ENCODE measurements at regions not wholly inside any gene's neighbourhood (a gene's known extent, or its start where the extent isn't known, plus 50 kb on each side); places are given as distances from the start of the nearest gene placed in this dataset.

DNA sequence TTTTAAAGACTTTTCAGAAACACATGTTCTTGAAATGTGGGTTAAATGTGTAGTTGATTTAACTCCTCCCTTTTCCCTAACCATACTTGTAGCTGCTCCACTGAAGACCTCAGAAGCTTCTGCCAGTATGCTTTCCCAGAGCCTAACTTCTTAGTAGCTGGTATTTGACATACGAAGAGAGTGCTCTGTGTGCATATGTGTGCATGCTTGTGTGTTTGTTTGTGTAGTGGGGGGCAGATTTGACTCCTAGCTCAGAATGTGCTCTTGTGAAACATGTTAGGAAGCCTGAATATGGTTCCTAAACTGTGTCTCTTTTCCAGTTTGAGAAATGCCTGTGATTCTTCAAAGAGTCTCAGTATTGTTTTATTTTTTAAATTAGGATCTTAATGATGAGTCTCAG lies 420.4 kb downstream of the PCNX1 start:
- intact Hi-C loops (cut with DNase I; ENCODE audit: low total_unique reads), result loop anchor here (10.0 kb wide), 1 partner anchor 397 kb away; no protein-coding TSS in a partner anchor

DNA sequence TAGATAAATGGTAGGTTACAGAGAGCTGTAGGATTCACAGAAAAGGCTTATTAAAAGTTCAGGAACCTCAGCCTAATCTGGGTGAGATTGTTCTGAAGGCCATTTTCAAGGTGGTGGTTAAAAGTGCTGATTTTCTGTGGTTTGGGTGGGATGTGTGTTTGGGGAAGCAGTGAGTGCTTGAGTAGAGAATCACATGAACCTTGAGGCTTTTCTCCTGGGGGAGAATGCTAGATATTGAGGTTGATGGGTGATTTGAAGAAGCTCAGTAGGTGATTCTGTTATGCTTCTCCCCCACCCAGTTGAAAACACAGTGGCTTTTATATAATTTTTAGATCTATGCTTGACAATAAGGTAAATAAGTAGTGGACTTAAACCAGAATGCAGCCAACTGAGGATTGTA lies 420.9 kb downstream of the PCNX1 start:
- intact Hi-C loops (cut with DNase I; ENCODE audit: low total_unique reads), result loop anchor here (10.0 kb wide), 1 partner anchor 397 kb away; no protein-coding TSS in a partner anchor
- DNase-seq (ENCODE audit: low spot score in 2 of 2), result no peak
- H3K4me3 ChIP-seq (ENCODE audit: low read depth, poor library complexity, severe bottlenecking), result no peak overlapping the region
- TF ChIP-seq POLR2A (IDR thresholded peaks at IDR 0.05), result no peak
- TF ChIP-seq, protein P1, sequence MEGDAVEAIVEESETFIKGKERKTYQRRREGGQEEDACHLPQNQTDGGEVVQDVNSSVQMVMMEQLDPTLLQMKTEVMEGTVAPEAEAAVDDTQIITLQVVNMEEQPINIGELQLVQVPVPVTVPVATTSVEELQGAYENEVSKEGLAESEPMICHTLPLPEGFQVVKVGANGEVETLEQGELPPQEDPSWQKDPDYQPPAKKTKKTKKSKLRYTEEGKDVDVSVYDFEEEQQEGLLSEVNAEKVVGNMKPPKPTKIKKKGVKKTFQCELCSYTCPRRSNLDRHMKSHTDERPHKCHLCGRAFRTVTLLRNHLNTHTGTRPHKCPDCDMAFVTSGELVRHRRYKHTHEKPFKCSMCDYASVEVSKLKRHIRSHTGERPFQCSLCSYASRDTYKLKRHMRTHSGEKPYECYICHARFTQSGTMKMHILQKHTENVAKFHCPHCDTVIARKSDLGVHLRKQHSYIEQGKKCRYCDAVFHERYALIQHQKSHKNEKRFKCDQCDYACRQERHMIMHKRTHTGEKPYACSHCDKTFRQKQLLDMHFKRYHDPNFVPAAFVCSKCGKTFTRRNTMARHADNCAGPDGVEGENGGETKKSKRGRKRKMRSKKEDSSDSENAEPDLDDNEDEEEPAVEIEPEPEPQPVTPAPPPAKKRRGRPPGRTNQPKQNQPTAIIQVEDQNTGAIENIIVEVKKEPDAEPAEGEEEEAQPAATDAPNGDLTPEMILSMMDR (IDR thresholded peaks at IDR 0.05), result no peak

More for the DNA sequence above, 420.4 kb downstream of the PCNX1 start:
- DNase-seq (ENCODE audit: low spot score in 2 of 2), result no peak
- 77 to 91% methylated on average over 1 of the region's 1 CpG for WGBS, 2 donors
- H3K4me3 ChIP-seq (ENCODE audit: low read depth, poor library complexity, severe bottlenecking), result no peak overlapping the region
- TF ChIP-seq, protein P1 (IDR thresholded peaks at IDR 0.05), result no peak
- TF ChIP-seq POLR2A (IDR thresholded peaks at IDR 0.05), result no peak

DNA sequence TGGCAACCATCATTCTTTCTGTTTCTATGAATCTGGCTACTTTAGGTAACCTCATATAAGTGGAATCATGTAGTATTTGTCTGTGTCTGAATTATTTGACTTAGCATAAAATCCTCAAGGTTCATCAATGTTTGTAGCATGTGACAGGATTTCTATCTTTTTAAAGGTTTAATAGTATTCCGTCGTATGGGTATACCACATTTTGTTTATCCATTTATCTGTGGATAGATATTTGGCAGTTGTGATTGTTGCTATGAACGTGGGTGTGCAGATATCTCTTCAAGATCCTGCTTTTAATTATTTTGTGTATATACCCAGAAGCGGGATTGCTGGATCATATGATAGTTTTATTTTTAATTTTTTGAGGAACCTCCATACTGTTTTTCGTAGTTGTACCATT lies 421.7 kb downstream of the PCNX1 start:
- TF ChIP-seq, protein P1 (IDR thresholded peaks at IDR 0.05), result no peak
- no peak for TF ChIP-seq POLR2A (IDR thresholded peaks at IDR 0.05)
- 95 to 96% methylated on average over 5 of the region's 5 CpGs for WGBS, 2 donors
- intact Hi-C loops (cut with DNase I; ENCODE audit: low total_unique reads), result loop anchor here (10.0 kb wide), 1 partner anchor 396 kb away; no protein-coding TSS in a partner anchor
- DNase-seq (ENCODE audit: low spot score in 2 of 2), result no peak
- H3K4me3 ChIP-seq (ENCODE audit: low read depth, poor library complexity, severe bottlenecking), result no peak overlapping the region

DNA sequence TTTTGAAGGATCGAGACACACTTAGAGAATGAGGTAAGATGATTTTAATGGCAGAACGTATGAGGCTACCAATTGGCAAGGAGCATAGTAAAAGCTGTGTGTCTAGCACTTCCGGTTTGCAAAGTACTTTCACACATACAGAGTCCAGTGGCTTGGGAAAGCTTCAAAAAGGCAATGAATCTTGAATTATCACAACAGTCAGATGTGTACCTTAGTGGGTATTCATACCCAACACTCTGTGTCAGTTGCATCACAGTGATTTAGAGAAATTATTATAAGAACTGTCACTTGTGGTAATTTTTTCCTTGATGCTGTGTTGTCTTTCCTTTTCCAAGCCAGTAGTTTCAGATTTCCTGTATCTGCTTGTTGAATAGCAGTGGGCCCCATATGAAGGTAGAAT lies 424.1 kb downstream of the PCNX1 start:
- no peak overlapping the region for H3K4me3 ChIP-seq (ENCODE audit: low read depth, poor library complexity, severe bottlenecking)
- no peak for DNase-seq (ENCODE audit: low spot score in 2 of 2)
- intact Hi-C loops (cut with DNase I; ENCODE audit: low total_unique reads), result no loop called here
- TF ChIP-seq, protein P1 (IDR thresholded peaks at IDR 0.05), result no peak
- no peak for TF ChIP-seq POLR2A (IDR thresholded peaks at IDR 0.05)
- 53 to 56% methylated on average over 3 of the region's 3 CpGs for WGBS, 2 donors

DNA sequence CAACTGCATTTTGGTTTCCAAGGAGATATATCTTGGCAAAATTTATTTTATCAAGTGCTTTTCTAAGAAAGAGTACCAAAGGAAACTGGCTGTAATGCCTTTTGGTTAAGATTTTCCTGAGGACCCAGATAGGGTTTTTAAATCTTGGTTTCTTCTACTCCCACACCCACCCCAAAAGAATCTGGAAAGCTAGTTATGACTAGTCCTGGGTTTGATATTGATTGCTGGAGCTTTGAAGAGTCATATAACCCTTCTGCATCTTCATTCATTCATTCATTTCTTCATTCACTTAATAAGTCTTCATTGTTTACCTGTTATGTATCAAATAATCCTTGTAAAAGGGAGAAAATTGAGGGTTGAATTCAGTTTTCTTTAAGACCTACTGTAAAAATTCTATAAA lies 425.2 kb downstream of the PCNX1 start:
- no peak for DNase-seq (ENCODE audit: low spot score in 2 of 2)
- intact Hi-C loops (cut with DNase I; ENCODE audit: low total_unique reads), result no loop called here
- H3K4me3 ChIP-seq (ENCODE audit: low read depth, poor library complexity, severe bottlenecking), result no peak overlapping the region
- TF ChIP-seq POLR2A (IDR thresholded peaks at IDR 0.05), result no peak
- TF ChIP-seq, protein P1 (IDR thresholded peaks at IDR 0.05), result no peak

DNA sequence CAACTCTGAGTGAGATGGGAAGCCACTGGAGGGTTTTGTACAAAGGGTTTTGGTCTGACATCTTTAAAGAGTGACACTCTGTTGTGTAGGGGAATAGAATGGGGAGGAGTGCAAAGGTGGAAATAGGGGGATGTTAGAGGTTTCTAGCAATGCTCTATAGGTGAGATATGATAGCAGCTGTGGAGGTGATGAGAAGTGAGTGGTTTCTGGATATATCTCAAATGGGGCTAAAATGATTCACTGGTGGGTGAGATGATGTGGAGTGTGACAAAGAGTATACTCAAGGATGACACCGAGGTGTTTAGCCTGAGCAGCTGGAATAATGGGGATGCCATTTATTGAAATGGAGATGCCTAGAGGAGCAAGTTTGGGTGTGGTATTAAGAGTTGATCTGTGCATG lies 426.4 kb downstream of the PCNX1 start:
- DNase-seq (ENCODE audit: low spot score in 2 of 2), result no peak
- WGBS, 2 donors, result 85 to 92% methylated on average over 1 of the region's 1 CpG
- no peak overlapping the region for H3K4me3 ChIP-seq (ENCODE audit: low read depth, poor library complexity, severe bottlenecking)
- intact Hi-C loops (cut with DNase I; ENCODE audit: low total_unique reads), result no loop called here
- TF ChIP-seq, protein P1 (IDR thresholded peaks at IDR 0.05), result no peak
- no peak for TF ChIP-seq POLR2A (IDR thresholded peaks at IDR 0.05)

Data from lower leg skin (tissue), 4 donors.